Neuronal stem cell (in vitro differentiated cells): ENCODE measurements at regions not wholly inside any gene's neighbourhood (a gene's known extent, or its start where the extent isn't known, plus 50 kb on each side); places are given as distances from the start of the nearest gene placed in this dataset.

Source experiments
- DNase-seq: peaks from one replicate; pipeline ENCODE4 v3.0.0-alpha.2; 2013; ENCODE audit warnings: low spot score
- H2AFZ ChIP-seq: one replicate; pipeline ENCODE4 v1.6.1; 2013; ENCODE audit warnings: mild to moderate bottlenecking, low read length, inconsistent platforms
- H2AK5ac ChIP-seq: 2 replicates; pipeline ENCODE4 v1.6.1; 2013; ENCODE audit warnings: low read depth, mild to moderate bottlenecking, inconsistent platforms, low read length, moderate library complexity, mixed read lengths
- H2BK120ac ChIP-seq: 2 replicates; pipeline ENCODE4 v1.6.1; 2013; ENCODE audit warnings: low read depth, mild to moderate bottlenecking, inconsistent platforms, low read length, moderate library complexity, mixed read lengths
- H2BK12ac ChIP-seq: one replicate; pipeline ENCODE4 v1.6.1; 2013; ENCODE audit warnings: low read length, inconsistent platforms
- H2BK15ac ChIP-seq: 2 replicates; pipeline ENCODE4 v1.6.1; 2013; ENCODE audit warnings: mild to moderate bottlenecking, low read length, inconsistent platforms, mixed read lengths
- H2BK5ac ChIP-seq: one replicate; pipeline ENCODE4 v1.6.1; 2013; ENCODE audit warnings: inconsistent platforms, mild to moderate bottlenecking, low read length, moderate library complexity
- H3K14ac ChIP-seq: one replicate; pipeline ENCODE4 v1.6.1; 2013; ENCODE audit warnings: low read length, inconsistent platforms
- H3K18ac ChIP-seq: 2 replicates; pipeline ENCODE4 v1.6.1; 2013; ENCODE audit warnings: low read length, inconsistent platforms
- H3K23ac ChIP-seq: 2 replicates; pipeline ENCODE4 v1.6.1; 2013; ENCODE audit warnings: low read depth, mild to moderate bottlenecking, mixed read lengths, low read length, inconsistent platforms; ENCODE audit not compliant: poor library complexity
- H3K27ac ChIP-seq: replicated peaks from 3 replicates; pipeline ENCODE4 v1.5.1; 2013; ENCODE audit warnings: low read length, inconsistent platforms
- H3K27me3 ChIP-seq, 3 experiments: 2 replicates each; pipeline ENCODE4 v1.6.1; 2013; ENCODE audit warnings: low read length in 3 of 3, mild to moderate bottlenecking in 2 of 3, inconsistent platforms in 1 of 3, low read depth in 1 of 3, mixed read lengths in 1 of 3, moderate library complexity in 1 of 3; ENCODE audit not compliant: control insufficient read depth in 3 of 3, insufficient read depth in 3 of 3
- H3K36me3 ChIP-seq, 2 donors: replicated peaks in 1 of 2; 2 replicates each; pipeline ENCODE4 v1.6.1; 2013; ENCODE audit warnings: low read length in 2 of 2; ENCODE audit not compliant: control insufficient read depth in 2 of 2, insufficient read depth in 2 of 2
- H3K4ac ChIP-seq: 2 replicates; pipeline ENCODE4 v1.6.1; 2013; ENCODE audit warnings: inconsistent platforms, mild to moderate bottlenecking, low read length, moderate library complexity
- H3K4me1 ChIP-seq, 2 donors: 1 replicate in 1 of 2; 2 replicates in 1 of 2; pipeline ENCODE4 v1.6.1; 2013; ENCODE audit warnings: low read length in 2 of 2, low read depth in 1 of 2; ENCODE audit not compliant: control insufficient read depth in 2 of 2, insufficient read depth in 1 of 2
- H3K4me2 ChIP-seq: one replicate; pipeline ENCODE4 v1.6.1; 2013; ENCODE audit warnings: mild to moderate bottlenecking, low read length, inconsistent platforms; ENCODE audit not compliant: insufficient read depth, poor library complexity, severe bottlenecking
- H3K4me3 ChIP-seq, 2 donors: 2 replicates each; pipeline ENCODE4 v1.5.1; 2013; ENCODE audit warnings: low read length in 2 of 2, mild to moderate bottlenecking in 2 of 2, inconsistent platforms in 1 of 2, moderate library complexity in 1 of 2
- H3K79me1 ChIP-seq: one replicate; pipeline ENCODE4 v1.6.1; 2013; ENCODE audit warnings: low read depth, mild to moderate bottlenecking, inconsistent platforms, low read length, moderate library complexity
- H3K9ac ChIP-seq: one replicate; pipeline ENCODE4 v1.6.1; 2013; ENCODE audit warnings: mild to moderate bottlenecking, low read depth, low read length, inconsistent platforms; ENCODE audit not compliant: poor library complexity
- H3K9me3 ChIP-seq, 2 donors: replicated peaks in 1 of 2; 2 replicates each; pipeline versions ENCODE3 to v1.6.1; 2013; ENCODE audit warnings: low read length in 2 of 2, mild to moderate bottlenecking in 2 of 2, inconsistent platforms in 1 of 2, low read depth in 1 of 2, mixed read lengths in 1 of 2, moderate library complexity in 1 of 2; ENCODE audit not compliant: control insufficient read depth in 2 of 2, insufficient read depth in 1 of 2
- H4K8ac ChIP-seq: one replicate; pipeline ENCODE4 v1.6.1; 2013; ENCODE audit warnings: low read depth, mild to moderate bottlenecking, inconsistent platforms, low read length, moderate library complexity
- H4K91ac ChIP-seq: one replicate; pipeline ENCODE4 v1.6.1; 2013; ENCODE audit warnings: low read length, low read depth, mild to moderate bottlenecking, inconsistent platforms; ENCODE audit not compliant: poor library complexity
- WGBS, 2 donors: extraction: QIAGEN DNeasy Blood & Tissue Kit; methylation state at CpG; one replicate each; pipeline ENCODE4 v1.1.7; 2013; ENCODE audit warnings: missing lambda C conversion rate in 2 of 2, mixed read lengths in 1 of 2; ENCODE audit not compliant: insufficient read length in 2 of 2, insufficient replicate concordance in 1 of 2; ENCODE audit errors: extremely low coverage in 2 of 2; 5-methylcytosine and 5-hydroxymethylcytosine counted together

DNA sequence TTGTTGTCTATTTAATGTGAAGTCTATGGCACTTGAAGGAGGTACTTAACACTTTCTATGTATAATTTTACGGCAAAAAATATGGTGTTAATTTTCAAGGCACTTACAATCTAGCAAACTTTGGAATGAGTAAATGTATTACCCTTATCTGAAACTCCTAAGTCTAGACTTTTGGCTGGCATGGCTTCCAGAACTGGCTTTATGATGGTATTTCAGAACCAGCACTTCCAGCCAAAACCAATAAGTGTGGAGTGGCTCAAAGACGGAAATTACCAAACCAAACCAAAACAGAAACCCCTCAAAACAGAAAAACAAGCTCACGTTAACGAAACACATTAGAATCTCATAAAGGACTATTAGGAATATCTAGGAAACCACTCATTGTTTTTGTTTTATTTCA lies 205.6 kb upstream of the HAND2 start:
- no peak for DNase-seq
- WGBS, 2 donors: no CpG with 5 or more reads among the region's 4 CpGs
- Histone ChIP-seq H3K9ac (no peak overlapping the region), H3K27ac (no peak overlapping the region), H3K36me3 (no peaks in the 10 kb centered on the region), H2BK12ac (no peak overlapping the region), H2BK5ac (no peak overlapping the region), H2BK120ac (no peak overlapping the region), H4K8ac (no peak overlapping the region), H2AFZ (no peak overlapping the region), H3K79me1 (no peaks in the 10 kb centered on the region), H3K23ac (no peak overlapping the region), H2AK5ac (no peak overlapping the region), H3K4ac (no peak overlapping the region), H3K4me2 (no peak overlapping the region), H3K14ac (no peak overlapping the region), H3K9me3 (no peaks in the 10 kb centered on the region), H3K4me3 (no peak overlapping the region), H3K27me3 (no peaks in the 10 kb centered on the region), H3K4me1 (no peaks in the 10 kb centered on the region), H4K91ac (no peak overlapping the region), H2BK15ac (no peak overlapping the region), H3K18ac (no peak overlapping the region)

GRCh38 chr4:173735049-173735448 lies 205.0 kb upstream of the HAND2 start:
- no peak overlapping the region for H3K9ac ChIP-seq
- no peaks in the 10 kb centered on the region for H3K36me3 ChIP-seq
- WGBS, 2 donors: no CpG with 5 or more reads among the region's 3 CpGs
- H3K27me3 ChIP-seq: no peaks in the 10 kb centered on the region
- no peak overlapping the region for H3K14ac ChIP-seq
- H2BK12ac ChIP-seq: no peak overlapping the region
- H2AFZ ChIP-seq: no peak overlapping the region
- no peaks in the 10 kb centered on the region for H3K4me1 ChIP-seq
- no peak overlapping the region for H3K4me2 ChIP-seq
- H2BK15ac ChIP-seq: no peak overlapping the region
- H2BK120ac ChIP-seq: no peak overlapping the region
- H3K4me3 ChIP-seq: no peak overlapping the region
- no peaks in the 10 kb centered on the region for H3K9me3 ChIP-seq
- H3K23ac ChIP-seq: no peak overlapping the region
- H3K79me1 ChIP-seq: no peaks in the 10 kb centered on the region
- no peak overlapping the region for H4K91ac ChIP-seq
- H3K27ac ChIP-seq: no peak overlapping the region
- DNase-seq: no peak
- H3K4ac ChIP-seq: no peak overlapping the region
- H2BK5ac ChIP-seq: no peak overlapping the region
- H3K18ac ChIP-seq: no peak overlapping the region
- no peak overlapping the region for H2AK5ac ChIP-seq
- no peak overlapping the region for H4K8ac ChIP-seq

GRCh38 chr4:173731257-173731656 lies 201.2 kb upstream of the HAND2 start:
- Histone ChIP-seq H4K91ac (no peak overlapping the region), H3K4me1 (no peaks in the 10 kb centered on the region), H3K36me3 (no peaks in the 10 kb centered on the region), H2BK15ac (no peak overlapping the region), H2AK5ac (no peak overlapping the region), H2BK5ac (no peak overlapping the region), H3K23ac (no peak overlapping the region), H3K4ac (no peak overlapping the region), H3K27ac (no peak overlapping the region), H3K4me3 (no peak overlapping the region), H4K8ac (no peak overlapping the region), H3K4me2 (no peak overlapping the region), H3K9ac (no peak overlapping the region), H3K79me1 (no peaks in the 10 kb centered on the region), H3K14ac (no peak overlapping the region), H2AFZ (no peak overlapping the region), H2BK120ac (no peak overlapping the region), H3K18ac (no peak overlapping the region), H3K27me3 (no peaks in the 10 kb centered on the region), H3K9me3 (peaks cover 0 to 4% of the 10 kb centered on the region in 2 donors), H2BK12ac (no peak overlapping the region)
- no peak for DNase-seq
- WGBS, 2 donors: no CpG with 5 or more reads among the region's 1 CpG

DNA sequence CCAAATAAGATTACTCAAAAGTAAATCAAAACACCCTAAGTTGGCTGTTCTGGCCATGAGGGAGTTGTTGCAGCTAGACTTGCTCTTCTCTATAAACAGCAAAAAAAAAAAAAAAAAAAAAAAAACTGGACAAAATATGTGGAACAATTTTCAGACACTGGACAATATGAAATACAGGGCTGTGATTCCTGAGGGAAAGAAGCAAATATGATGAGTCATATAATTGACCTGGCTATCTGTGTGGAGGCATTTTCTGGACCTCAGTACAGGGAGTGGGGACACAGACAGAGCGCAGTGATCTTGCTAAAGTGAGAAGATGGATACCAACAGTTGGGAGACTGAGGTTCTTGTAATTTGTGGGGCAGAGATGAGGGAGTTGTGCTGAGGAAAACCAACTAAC lies 192.0 kb upstream of the HAND2 start:
- H3K4me3 ChIP-seq: no peak overlapping the region
- H3K27me3 ChIP-seq: no peaks in the 10 kb centered on the region
- no peak overlapping the region for H2BK5ac ChIP-seq
- H3K9me3 ChIP-seq: no peaks in the 10 kb centered on the region
- H3K4ac ChIP-seq: no peak overlapping the region
- WGBS, 2 donors: no CpG with 5 or more reads among the region's 1 CpG
- no peak overlapping the region for H3K4me2 ChIP-seq
- no peaks in the 10 kb centered on the region for H3K79me1 ChIP-seq
- H4K91ac ChIP-seq: no peak overlapping the region
- no peak overlapping the region for H4K8ac ChIP-seq
- H2BK120ac ChIP-seq: no peak overlapping the region
- no peak overlapping the region for H3K23ac ChIP-seq
- H2BK12ac ChIP-seq: no peak overlapping the region
- no peak overlapping the region for H2AK5ac ChIP-seq
- no peak for DNase-seq
- H2BK15ac ChIP-seq: no peak overlapping the region
- no peak overlapping the region for H2AFZ ChIP-seq
- no peak overlapping the region for H3K27ac ChIP-seq
- H3K4me1 ChIP-seq: no peaks in the 10 kb centered on the region
- H3K14ac ChIP-seq: no peak overlapping the region
- no peak overlapping the region for H3K9ac ChIP-seq
- no peaks in the 10 kb centered on the region for H3K36me3 ChIP-seq
- H3K18ac ChIP-seq: no peak overlapping the region
